NCI-H82 treated with DMSO at 0.1 percent for 48 hours (cell line): ENCODE measurements at regions not wholly inside any gene's neighbourhood (a gene's known extent, or its start where the extent isn't known, plus 50 kb on each side); places are given as distances from the start of the nearest gene placed in this dataset.

ENCODE experiments used
- DNase-seq: peaks from one replicate; lab custom pipeline; 2025; ENCODE audit not compliant: unreplicated experiment; lab: John Stamatoyannopoulos, UW

DNA sequence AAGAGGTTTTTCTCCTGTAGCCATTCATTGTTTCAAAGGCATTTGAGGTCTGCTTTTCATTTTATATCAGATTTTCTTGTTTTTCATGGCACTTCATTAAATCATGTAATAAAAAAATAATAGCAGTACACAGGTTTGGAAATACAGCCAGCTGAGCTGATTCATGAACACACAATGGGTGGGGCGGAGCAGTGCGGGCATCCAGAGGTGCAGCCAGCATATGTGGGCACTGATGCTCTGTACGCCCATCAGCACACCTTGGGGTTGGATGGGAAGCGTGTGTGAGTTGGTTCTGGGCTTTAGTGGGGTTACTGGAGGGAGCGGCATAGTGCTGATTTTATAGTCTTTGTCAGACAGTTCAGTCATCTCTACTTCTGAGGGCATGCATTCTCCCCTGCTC lies 54.2 kb upstream of the IRX4 start:
- no peak for DNase-seq

DNA sequence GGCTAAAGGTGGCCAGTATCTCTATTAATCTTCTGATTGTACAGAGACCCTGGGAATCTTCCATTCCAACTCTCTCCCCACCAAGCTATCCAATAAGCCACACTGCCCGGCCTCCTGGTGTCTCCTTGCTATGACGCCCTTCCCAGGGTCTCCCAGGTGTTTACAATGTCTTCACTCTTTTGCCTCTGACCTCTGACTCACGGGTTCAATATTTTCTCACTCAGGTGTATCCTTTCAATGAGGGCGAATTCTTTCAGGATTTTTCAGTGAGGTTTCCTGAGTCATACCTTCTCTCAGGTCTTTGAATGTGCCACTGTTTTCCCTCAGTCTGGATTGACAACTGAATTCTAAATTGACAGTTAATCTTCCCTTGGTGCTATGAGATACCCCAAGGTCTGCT lies 53.7 kb upstream of the IRX4 start:
- DNase-seq, result no peak

DNA sequence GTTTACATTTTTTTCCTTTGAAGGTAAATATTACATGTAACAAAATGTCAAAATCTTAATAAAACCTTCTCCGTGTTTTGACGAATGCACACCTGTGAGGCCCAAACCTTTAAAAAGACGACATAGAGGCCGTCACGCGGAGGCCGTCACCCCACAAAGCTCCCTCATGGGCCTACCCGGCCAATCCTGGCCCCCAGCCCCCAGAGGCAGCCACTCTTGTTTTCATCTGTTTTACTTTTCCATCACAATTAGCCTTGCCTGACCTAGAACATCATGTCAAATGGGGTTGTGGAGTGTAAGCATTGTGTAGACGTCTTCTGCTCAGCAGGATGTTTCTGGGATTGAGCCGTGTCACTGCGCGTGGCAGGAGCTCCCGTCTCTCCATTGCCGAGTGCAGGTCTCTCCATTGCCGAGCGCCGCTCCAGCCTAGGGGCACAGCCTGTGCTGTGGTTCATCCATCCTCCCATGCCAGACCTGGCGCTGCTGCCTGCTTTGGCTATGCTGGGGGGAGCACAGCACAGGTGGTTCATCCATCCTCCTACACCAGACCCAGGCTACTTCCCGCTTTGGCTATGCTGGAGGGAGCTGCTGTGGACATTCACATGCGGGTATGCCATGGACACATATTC lies 52.2 kb upstream of the IRX4 start:
- DNase-seq, result no peak

DNA sequence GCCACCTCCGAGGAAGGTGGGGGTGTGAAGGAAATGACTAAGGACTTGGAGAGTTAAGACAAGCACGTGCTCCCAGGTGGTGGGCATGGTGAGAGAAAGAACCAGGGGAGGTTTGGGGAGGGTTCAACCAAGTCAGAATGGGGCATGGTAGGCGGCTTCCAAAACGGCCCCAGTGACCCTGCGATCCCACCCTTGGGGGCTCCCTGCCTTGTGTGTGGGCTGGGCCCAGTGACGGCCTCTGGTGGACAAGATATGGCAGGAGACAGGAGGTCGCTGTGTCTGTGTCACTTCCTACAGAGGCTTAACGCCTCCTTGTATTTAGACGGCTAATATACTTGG lies 51.3 kb upstream of the IRX4 start:
- no peak for DNase-seq

DNA sequence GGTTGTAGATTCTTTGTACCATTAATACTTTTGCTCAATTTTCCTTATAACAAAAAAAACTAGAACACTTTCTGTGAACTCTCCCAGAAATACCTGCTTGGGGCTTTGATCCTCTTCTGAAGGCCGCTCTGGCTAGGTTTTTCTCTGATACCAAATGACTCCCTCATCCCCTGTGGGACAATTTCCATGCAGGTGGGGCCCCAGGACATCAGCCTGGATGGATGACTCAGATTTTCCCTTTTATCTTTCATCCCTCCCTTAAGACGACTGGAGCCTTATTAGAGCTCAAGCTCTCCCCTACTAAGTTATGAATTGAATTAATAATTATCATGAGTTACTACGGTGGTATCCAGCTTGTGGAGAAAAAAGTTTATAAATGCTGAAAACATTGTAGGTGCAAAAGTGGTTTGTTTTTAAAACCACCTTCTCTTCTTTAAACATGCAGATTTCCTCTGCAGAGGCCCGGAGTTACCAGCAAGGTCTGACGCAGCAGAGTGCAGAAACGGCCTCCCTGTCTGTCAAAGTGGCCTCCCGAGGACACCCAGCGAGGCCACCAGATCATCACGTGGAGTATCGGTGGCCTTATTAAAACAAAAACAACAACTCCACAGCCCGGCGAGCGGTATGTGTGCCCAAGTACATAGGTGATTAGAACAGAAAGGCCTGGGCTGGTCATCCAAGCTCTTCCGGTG lies 50.8 kb upstream of the IRX4 start:
- no peak for DNase-seq
